ENCODE measurements at regions not wholly inside any gene's neighbourhood (a gene's known extent, or its start where the extent isn't known, plus 50 kb on each side); places are given as distances from the start of the nearest gene placed in this dataset.
A peak's percentile ranks its signal among the peaks of the same experiment; 100 is the strongest.

DNA sequence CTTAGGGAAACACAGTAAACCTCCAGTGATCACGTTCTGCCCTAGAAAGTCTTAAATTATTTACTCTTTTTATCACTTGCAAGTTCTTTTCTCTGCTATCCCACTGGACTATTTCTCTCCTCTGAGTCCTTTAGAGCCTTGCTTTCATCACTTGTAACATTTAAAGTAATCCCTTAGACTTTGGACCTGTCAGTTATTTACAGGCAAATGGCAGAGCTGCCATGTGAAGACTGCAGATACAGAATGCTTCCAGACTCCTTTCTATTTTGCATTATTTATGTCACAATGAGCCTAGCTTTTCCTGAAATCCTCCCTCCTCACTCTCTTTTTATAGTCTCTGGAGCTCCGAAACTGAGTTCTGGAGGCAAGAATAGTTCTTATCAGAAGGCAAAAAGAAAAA is 325.6 kb upstream of the TRIB2 start:
- DNase-seq = no peak

DNA sequence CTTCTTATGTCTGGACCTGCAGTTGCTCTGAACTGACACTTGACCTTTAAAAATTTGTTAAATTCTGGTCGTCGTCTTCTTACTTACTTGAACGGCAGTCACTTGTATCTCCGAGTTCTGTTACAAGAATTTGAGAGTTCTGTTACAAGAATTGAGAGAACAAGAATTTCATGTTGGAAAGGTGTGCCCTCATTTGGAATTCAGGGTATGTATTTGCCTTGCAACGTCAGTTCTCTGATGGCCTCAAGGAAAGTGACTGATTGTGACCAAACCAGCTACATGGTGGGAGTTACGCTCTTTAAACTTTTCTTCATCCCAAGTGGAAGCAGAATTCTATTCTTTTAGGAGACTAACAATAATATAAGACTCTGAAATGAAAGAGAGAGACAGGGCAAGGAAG is 320.0 kb upstream of the TRIB2 start:
- no peak for DNase-seq

GRCh38 chr2:12397854-12398253 is 318.9 kb upstream of the TRIB2 start:
- no peak for DNase-seq

- no peak for DNase-seq
These were observed 317.5 kb upstream of the TRIB2 start for GRCh38 chr2:12399240-12399639.

DNA sequence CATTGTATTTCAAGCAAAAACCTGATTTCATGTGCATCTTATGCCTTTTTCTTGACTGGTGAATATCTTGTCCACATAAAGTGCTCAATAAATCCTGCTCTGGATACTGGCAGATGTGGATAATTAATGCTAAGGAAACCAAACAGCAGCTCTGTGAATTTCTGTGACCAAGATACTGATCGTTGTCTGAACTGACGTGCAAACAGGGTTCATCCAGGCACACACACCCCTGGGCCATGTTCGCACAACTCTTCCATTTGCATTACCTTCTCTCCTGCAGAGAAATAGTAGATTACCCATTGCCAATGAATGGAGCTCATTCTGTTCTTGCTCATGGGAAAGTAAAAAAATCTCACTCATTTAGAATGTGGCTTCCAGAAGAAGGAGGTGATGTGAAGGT is 316.2 kb upstream of the TRIB2 start:
- DNase-seq = no peak

- DNase-seq = no peak
These were observed 314.1 kb upstream of the TRIB2 start for GRCh38 chr2:12402440-12403139.

DNA sequence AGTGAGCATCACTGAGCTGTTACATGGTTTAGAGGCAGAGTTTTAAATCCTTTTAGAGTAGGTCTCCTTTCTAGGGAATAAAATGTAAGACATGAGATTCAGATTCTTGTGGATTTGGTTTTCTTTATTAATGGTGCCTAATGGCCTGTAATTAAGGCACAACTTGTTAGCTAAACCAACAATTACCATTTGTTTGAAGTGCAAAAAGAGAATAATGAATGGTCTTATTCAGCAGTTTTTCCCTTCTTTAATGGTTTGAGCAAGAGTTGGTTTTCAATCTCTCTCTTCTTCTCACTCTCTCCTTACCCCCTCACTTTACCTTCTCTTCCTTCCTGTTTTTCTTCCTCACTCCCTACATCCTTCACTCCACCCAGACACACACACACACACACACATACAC is 312.2 kb upstream of the TRIB2 start:
- DNase-seq = no peak

- DNase-seq = no peak
These were observed 309.6 kb upstream of the TRIB2 start for GRCh38 chr2:12407160-12407559.

DNA sequence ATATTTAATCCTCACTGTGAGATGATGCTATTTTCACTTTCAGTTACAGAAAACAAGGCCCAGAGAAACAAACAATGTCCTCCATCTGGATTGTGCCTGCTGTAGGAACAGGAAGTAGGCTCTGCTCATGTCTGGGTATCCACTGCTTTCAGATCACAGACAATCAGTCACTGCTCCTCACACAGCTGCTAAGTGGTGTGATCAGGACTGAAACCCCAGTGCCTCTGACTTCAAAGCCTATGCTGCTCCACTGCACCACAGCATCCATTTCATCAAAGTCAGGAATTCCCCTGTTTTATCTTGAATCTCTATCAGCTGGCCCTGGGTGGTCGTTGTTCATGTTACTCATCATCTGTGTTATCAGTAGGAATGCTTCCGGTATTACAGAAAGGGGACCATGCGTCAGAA is 303.8 kb upstream of the TRIB2 start:
- peak; percentile 29 for DNase-seq

GRCh38 chr2:12415536-12415935 is 301.2 kb upstream of the TRIB2 start:
- DNase-seq = no peak

- peak; percentile 61 for DNase-seq
These were observed 300.1 kb upstream of the TRIB2 start for GRCh38 chr2:12416600-12416999.

DNA sequence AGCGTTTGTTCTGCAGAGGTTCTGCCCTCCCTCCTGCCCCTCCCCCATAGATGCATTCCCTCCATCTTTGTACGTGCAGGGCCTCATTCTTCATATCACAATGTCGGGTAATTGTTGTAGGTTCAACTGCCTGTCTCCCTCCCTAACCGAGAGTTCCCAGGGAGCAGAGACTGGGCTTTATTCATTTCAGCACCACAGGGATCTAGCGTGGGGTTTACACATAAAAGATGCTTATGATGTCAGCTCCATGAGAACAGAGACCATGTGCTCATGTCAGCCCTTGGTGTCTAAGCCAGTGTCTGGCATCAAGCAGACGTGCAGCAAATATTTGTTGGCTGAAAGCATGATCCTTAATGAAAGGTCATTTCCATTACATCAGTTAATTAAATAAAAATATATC is 298.9 kb upstream of the TRIB2 start:
- DNase-seq = no peak

GRCh38 chr2:12419803-12420202 is 296.9 kb upstream of the TRIB2 start:
- DNase-seq = no peak

DNA sequence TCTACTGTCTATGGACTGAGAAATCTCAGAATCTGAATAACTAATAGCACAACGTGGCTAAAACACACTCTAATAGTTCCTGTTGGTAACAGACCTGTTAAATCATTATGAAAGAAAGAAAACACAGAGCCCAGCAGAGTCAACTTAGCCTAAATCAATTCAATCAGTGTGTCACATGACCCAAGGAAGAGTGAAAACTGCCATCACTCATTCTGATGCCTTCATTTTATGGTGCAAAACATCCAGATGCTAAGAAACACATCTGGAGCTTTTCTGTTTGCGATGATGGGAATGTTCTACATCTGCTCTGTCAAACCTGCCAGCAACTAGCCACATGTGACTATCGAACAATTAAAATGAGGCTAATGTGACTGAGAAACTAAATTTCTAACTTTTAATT is 295.7 kb upstream of the TRIB2 start:
- DNase-seq = no peak

DNA sequence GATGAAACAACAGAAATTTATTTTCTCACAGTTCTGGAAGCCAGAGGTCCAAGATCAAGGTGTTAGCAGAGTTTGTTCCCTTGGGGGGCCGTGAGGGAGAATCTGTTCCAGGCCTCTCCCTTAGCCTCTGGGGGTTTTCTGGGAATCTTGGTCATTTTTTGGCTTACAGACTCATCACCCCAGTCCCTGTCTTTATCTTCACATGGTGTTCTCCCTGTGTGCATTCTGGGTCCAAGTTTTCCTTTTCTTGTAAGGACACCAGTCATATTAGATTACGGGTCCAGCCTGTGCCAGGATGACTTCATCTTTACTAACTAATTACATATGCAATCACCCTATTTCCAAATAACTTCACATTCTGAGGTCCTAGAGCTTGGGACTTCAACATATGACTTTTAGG is 292.5 kb upstream of the TRIB2 start:
- no peak for DNase-seq

- no peak for DNase-seq
These were observed 291.9 kb upstream of the TRIB2 start for GRCh38 chr2:12424809-12425208.

DNA sequence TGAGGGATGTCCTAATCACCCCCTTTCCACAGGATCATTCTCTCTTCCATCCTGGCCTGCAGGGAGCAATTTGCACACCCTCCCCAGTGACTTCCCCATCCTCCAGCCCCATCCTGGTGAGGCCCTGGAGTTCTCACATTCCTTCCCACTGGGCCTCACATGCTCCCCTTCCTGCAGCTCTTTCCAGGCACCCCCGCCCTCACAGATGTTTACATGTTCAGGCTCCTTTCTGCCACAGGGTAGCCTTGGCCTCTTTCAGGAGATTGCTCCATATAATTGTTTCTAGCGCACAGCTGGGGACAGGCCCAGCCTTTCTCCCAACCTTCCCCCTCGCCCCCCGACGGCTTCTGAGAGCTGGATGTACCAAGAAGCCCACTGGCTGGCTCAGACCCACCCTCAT is 288.4 kb upstream of the TRIB2 start:
- DNase-seq = no peak

- no peak for DNase-seq
These were observed 287.9 kb upstream of the TRIB2 start for GRCh38 chr2:12428786-12429185.

DNA sequence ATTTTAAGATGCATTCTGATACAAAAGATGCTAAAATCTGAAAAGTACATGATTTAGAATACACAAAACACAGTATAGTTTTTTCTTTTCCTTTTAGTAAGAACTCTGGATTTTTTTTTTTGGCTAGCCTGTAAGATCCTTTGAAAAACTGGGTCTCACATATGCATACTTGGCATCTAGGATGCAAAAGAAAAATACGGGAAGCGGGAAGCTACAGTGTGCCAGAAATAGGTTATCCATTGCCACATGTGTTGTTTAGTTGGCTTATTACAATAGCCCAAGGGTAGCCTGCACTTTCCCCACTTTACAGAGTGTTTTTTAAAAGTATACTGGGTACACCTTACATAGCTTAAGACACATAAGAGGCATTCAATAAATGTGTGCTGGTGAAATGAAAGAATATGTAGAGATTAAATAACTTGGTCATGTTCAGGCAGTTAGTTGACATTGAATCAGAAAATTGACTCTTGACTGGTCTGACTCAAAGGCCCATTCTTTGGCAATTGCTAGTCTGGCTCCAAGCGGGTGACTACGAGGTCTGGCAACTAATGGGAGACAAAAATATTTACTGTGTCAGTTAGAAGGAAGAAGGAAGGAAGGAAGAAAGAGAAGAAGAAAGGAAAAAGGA is 286.8 kb upstream of the TRIB2 start:
- no peak for DNase-seq

- DNase-seq = no peak
These were observed 286.2 kb upstream of the TRIB2 start for GRCh38 chr2:12430407-12431133.

DNA sequence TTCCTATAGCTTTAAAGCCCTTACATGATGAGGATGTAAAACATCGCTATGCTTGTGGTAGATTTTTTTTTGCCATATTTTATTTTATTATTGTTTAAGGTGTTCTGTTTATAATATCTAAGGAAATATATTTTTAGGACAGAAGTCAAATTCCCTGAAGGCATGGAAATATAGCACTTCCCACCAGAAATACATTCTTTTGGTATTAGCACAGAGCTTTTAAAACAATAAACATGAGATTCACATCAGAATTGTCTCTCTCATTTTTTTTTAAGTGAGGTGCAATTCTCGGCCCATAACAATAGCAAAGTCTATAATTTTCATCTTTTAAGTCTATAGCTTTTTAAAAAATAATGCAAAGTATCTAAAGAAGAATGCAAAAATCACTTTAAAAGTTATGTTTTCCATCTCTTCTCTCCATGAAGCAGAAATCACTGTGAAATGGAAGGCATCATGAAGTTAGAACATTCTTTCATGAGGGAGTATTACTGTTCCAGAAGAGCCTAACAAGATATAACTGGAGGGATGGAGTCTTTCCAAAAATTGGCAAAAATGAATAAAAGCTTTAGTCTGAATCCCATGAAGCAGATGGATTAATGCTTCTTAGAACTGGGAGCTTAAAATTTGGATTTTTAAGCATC is 283.6 kb upstream of the TRIB2 start:
- no peak for DNase-seq

GRCh38 chr2:12433626-12433990 is 283.1 kb upstream of the TRIB2 start:
- DNase-seq = no peak

GRCh38 chr2:12434630-12435098 is 282.1 kb upstream of the TRIB2 start:
- no peak for DNase-seq
